ENCODE measurements at regions not wholly inside any gene's neighbourhood (a gene's known extent, or its start where the extent isn't known, plus 50 kb on each side); places are given as distances from the start of the nearest gene placed in this dataset.

- Histone ChIP-seq H3K4me1 (ENCODE audit: control insufficient read depth, insufficient read depth, low read length) (no peaks in the 10 kb centered on the region), H3K4me3 (ENCODE audit: low read length) (no peak overlapping the region), H3K27me3 (ENCODE audit: control insufficient read depth, insufficient read depth, low read length) (no peaks in the 10 kb centered on the region), H3K27ac (ENCODE audit: low read length) (no peak overlapping the region), H3K9me3 (ENCODE audit: control insufficient read depth, insufficient read depth, low read length) (no peaks in the 10 kb centered on the region), H3K36me3 (ENCODE audit: control insufficient read depth, insufficient read depth, low read length) (no peaks in the 10 kb centered on the region)
- WGBS (ENCODE audit: insufficient coverage): 68% methylated on average over 3 of the region's 3 CpGs
- peak in 1 of 2 donors; percentile 21 for DNase-seq
- Mint-ChIP-seq H3K36me3 (no peaks in the 10 kb centered on the region), H3K27me3 (ENCODE audit: low read depth in 2 of 2) (no peaks in the 10 kb centered on the region), H3K4me3 (no peak overlapping the region), H3K4me1 (no peaks in the 10 kb centered on the region), H3K27ac (no peak overlapping the region), H3K9me3 (no peaks in the 10 kb centered on the region)
- no peak for ATAC-seq
- TF ChIP-seq CTCF (IDR thresholded peaks at IDR 0.05): no peak
- intact Hi-C loops (cut with micrococcal nuclease): no loop called here
Observed at GRCh38 chr5:158544388-158545339, 555.1 kb downstream of the EBF1 start.

- H3K4me1 Mint-ChIP-seq: no peaks in the 10 kb centered on the region
- H3K27me3 ChIP-seq (ENCODE audit: control insufficient read depth, insufficient read depth, low read length): no peaks in the 10 kb centered on the region
- H3K9me3 ChIP-seq (ENCODE audit: control insufficient read depth, insufficient read depth, low read length): no peaks in the 10 kb centered on the region
- no peaks in the 10 kb centered on the region for H3K27me3 Mint-ChIP-seq (ENCODE audit: low read depth in 2 of 2)
- WGBS (ENCODE audit: insufficient coverage): 77% methylated on average over 2 of the region's 6 CpGs
- no peak overlapping the region for H3K4me3 ChIP-seq (ENCODE audit: low read length)
- DNase-seq (no peak), ATAC-seq (no peak)
- H3K36me3 Mint-ChIP-seq: no peaks in the 10 kb centered on the region
- intact Hi-C loops (cut with micrococcal nuclease): no loop called here
- no peaks in the 10 kb centered on the region for H3K9me3 Mint-ChIP-seq
- no peak for TF ChIP-seq CTCF (IDR thresholded peaks at IDR 0.05)
- H3K27ac Mint-ChIP-seq: no peak overlapping the region
- no peak overlapping the region for H3K27ac ChIP-seq (ENCODE audit: low read length)
- no peak overlapping the region for H3K4me3 Mint-ChIP-seq
- H3K36me3 ChIP-seq (ENCODE audit: control insufficient read depth, insufficient read depth, low read length): no peaks in the 10 kb centered on the region
- peaks cover under 1% of the 10 kb centered on the region for H3K4me1 ChIP-seq (ENCODE audit: control insufficient read depth, insufficient read depth, low read length)
Observed at GRCh38 chr5:158543539-158544387, 556.0 kb downstream of the EBF1 start.

- DNase-seq: peak in 1 of 2 donors; percentile 3
- no peak overlapping the region for H3K4me3 ChIP-seq (ENCODE audit: low read length)
- H3K27ac Mint-ChIP-seq: no peak overlapping the region
- H3K36me3 Mint-ChIP-seq: no peaks in the 10 kb centered on the region
- H3K4me3 Mint-ChIP-seq: no peak overlapping the region
- ATAC-seq: no peak
- no peaks in the 10 kb centered on the region for H3K9me3 ChIP-seq (ENCODE audit: control insufficient read depth, insufficient read depth, low read length)
- no peaks in the 10 kb centered on the region for H3K9me3 Mint-ChIP-seq
- no peak overlapping the region for H3K27ac ChIP-seq (ENCODE audit: low read length)
- intact Hi-C loops (cut with micrococcal nuclease): no loop called here
- H3K27me3 ChIP-seq (ENCODE audit: control insufficient read depth, insufficient read depth, low read length): no peaks in the 10 kb centered on the region
- H3K4me1 ChIP-seq (ENCODE audit: control insufficient read depth, insufficient read depth, low read length): peaks cover 5% of the 10 kb centered on the region
- TF ChIP-seq CTCF (IDR thresholded peaks at IDR 0.05): no peak
- no peaks in the 10 kb centered on the region for H3K4me1 Mint-ChIP-seq
- H3K36me3 ChIP-seq (ENCODE audit: control insufficient read depth, insufficient read depth, low read length): no peaks in the 10 kb centered on the region
- 56% methylated on average over 7 of the region's 9 CpGs for WGBS (ENCODE audit: insufficient coverage)
- H3K27me3 Mint-ChIP-seq (ENCODE audit: low read depth in 2 of 2): peaks cover under 1 to 15% of the 10 kb centered on the region in 2 donors
Observed at GRCh38 chr5:158541536-158542297, 558.0 kb downstream of the EBF1 start.

Data from natural killer cell (primary cell).